SJCRH30 (cell line): ENCODE measurements at regions not wholly inside any gene's neighbourhood (a gene's known extent, or its start where the extent isn't known, plus 50 kb on each side); places are given as distances from the start of the nearest gene placed in this dataset.
"Not testable (repeated sequence)": the region's sequence is repeated elsewhere in the genome, so short reads cannot be mapped to it uniquely, and the experiment has no call there.

Experiments
- DNase-seq, 2 experiments: peaks; one replicate each; pipeline ENCODE4 v3.0.0-alpha.2; 2015 to 2020
- H3K27ac ChIP-seq: fragments of 250-450 bp; sonication (Bioruptor Pico); 2 replicates; pipeline ENCODE4 v1.5.1; 2020; ENCODE audit warnings: mild to moderate bottlenecking, moderate library complexity
- H3K27me3 ChIP-seq: fragments of 250-450 bp; sonication (Bioruptor Pico); 2 replicates; pipeline ENCODE4 v1.5.1; 2020; ENCODE audit warnings: mild to moderate bottlenecking, moderate library complexity
- H3K36me3 ChIP-seq: fragments of 250-450 bp; sonication (Bioruptor Pico); 2 replicates; pipeline ENCODE4 v1.5.1; 2020; ENCODE audit warnings: mild to moderate bottlenecking, moderate library complexity
- H3K4me1 ChIP-seq: fragments of 250-450 bp; sonication (Bioruptor Pico); 2 replicates; pipeline ENCODE4 v1.5.1; 2020; ENCODE audit warnings: mild to moderate bottlenecking, moderate library complexity
- H3K4me3 ChIP-seq: fragments of 250-450 bp; sonication (Bioruptor Pico); 2 replicates; pipeline ENCODE4 v1.5.1; 2020; ENCODE audit warnings: mild to moderate bottlenecking, moderate library complexity
- H3K9me3 ChIP-seq: fragments of 250-450 bp; sonication (Bioruptor Pico); replicated peaks from 2 replicates; pipeline ENCODE4 v1.5.1; 2020; ENCODE audit warnings: mild to moderate bottlenecking, moderate library complexity

- Histone ChIP-seq H3K27ac (no peak overlapping the region), H3K36me3 (no peaks in the 10 kb centered on the region; the same call in 1 of the 2 replicates), H3K9me3 (no peaks in the 10 kb centered on the region), H3K4me3 (no peak overlapping the region), H3K27me3 (no peaks in the 10 kb centered on the region), H3K4me1 (0 out of 2 replicates have a peak, but pooled peaks cover 2% of the 10 kb centered on the region)
- no peak for DNase-seq
These were observed 225.8 kb upstream of the SPRY1 start for GRCh38 chr4:123170843-123171242.

DNA sequence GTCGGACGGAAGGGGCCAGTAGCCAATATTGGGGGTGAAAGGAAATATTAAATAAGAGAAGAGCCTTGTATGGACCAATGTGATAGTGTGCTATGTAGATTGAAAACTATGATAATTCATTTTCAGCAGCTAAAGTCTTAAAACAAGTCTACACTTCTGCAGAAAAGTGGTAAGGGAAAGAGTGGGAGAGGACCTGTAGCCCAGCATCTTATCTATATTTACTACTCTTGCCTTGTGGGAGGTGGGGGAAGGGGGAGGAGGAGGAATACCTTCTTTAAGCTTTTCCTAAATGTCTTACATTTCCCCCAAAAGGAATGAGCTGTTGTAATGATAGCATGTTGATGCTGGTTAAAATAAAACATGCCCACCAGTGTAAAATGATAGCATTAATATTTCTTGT is 220.0 kb upstream of the SPRY1 start:
- Histone ChIP-seq H3K4me3 (no peak overlapping the region), H3K4me1 (no peaks in the 10 kb centered on the region), H3K27me3 (no peaks in the 10 kb centered on the region), H3K27ac (no peak overlapping the region), H3K36me3 (no peaks in the 10 kb centered on the region), H3K9me3 (no peaks in the 10 kb centered on the region)
- no peak for DNase-seq

DNA sequence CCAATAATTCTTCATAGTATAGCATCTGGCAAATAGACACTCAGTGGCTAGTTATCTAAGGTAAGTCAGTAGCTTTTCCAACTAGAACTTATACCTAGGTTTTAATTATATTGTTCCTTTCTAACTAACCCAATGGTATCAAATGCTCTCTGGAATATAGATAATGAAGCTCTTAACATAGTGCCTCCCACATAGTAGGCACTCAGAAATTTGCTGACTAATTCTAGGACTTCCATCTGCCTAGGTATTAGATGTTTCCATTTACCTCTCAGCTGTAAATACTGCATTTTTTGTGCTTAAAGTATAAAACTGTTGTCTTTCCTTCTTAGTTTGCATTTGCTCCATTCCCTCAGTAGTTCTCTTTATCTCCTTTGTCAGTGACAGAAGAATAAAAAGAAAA is 214.3 kb upstream of the SPRY1 start:
- H3K4me3 ChIP-seq: no peak overlapping the region
- no peak overlapping the region for H3K27ac ChIP-seq
- no peaks in the 10 kb centered on the region for H3K9me3 ChIP-seq
- no peaks in the 10 kb centered on the region for H3K27me3 ChIP-seq
- DNase-seq: no peak
- H3K36me3 ChIP-seq: no peaks in the 10 kb centered on the region
- no peaks in the 10 kb centered on the region for H3K4me1 ChIP-seq

DNA sequence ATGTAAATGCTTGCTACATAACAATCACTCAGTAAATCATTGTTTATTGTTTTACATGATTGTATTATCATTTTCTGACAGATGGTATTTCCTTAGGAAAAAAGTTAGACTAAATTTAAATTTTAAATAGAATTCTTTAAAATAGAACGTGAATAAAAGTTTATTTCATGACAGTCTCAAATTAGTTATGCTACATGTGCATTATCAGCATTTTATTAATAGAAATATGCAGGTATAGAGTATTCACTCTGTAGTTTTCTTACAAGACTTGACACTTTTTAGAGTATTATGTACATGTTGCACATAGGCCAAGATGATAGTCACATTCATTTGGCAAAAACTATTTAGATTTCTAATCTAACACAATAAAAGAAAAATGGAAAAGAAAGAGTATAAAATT is 213.3 kb upstream of the SPRY1 start:
- Histone ChIP-seq H3K27me3 (no peaks in the 10 kb centered on the region), H3K4me1 (no peaks in the 10 kb centered on the region), H3K27ac (no peak overlapping the region), H3K9me3 (no peaks in the 10 kb centered on the region), H3K4me3 (no peak overlapping the region), H3K36me3 (no peaks in the 10 kb centered on the region)
- no peak for DNase-seq

DNA sequence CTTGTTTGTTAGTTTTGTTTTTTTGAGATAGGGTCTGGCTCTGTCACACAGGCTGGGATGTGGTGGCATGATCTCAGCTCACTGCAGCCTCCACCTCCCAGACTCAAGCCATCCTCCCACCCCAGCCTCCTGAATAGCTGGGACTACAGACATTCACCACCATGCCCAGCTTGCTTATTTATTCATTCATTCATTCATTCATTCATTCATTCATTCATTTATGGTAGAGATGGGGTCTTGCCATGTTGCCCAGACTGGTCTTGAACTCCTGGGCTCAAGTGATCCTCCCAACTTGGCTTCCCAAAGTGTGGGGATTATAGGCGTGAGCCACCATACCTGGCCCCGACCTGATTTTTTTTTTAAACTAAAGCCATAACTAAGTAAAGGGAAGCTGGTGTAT is 212.8 kb upstream of the SPRY1 start:
- H3K27me3 ChIP-seq, H3K4me1 ChIP-seq, DNase-seq, H3K9me3 ChIP-seq, H3K4me3 ChIP-seq, H3K27ac ChIP-seq, H3K36me3 ChIP-seq: not testable (repeated sequence)

GRCh38 chr4:123186731-123187130 is 209.9 kb upstream of the SPRY1 start:
- Histone ChIP-seq H3K27me3 (no peaks in the 10 kb centered on the region), H3K4me3 (no peak overlapping the region), H3K27ac (no peak overlapping the region), H3K4me1 (peaks cover 12% of the 10 kb centered on the region), H3K36me3 (no peaks in the 10 kb centered on the region), H3K9me3 (no peaks in the 10 kb centered on the region)
- DNase-seq: no peak

- peak in 1 of 2 experiments; percentile 64 for DNase-seq
- H3K4me3 ChIP-seq: no peak overlapping the region
- no peaks in the 10 kb centered on the region for H3K9me3 ChIP-seq
- H3K27me3 ChIP-seq: no peaks in the 10 kb centered on the region
- peak overlapping the region; percentile 47 for H3K27ac ChIP-seq
- no peaks in the 10 kb centered on the region for H3K36me3 ChIP-seq
- peaks cover 12% of the 10 kb centered on the region for H3K4me1 ChIP-seq
These were observed 206.4 kb upstream of the SPRY1 start for GRCh38 chr4:123190176-123190575.

GRCh38 chr4:123191728-123192127 is 204.9 kb upstream of the SPRY1 start:
- Histone ChIP-seq H3K36me3 (no peaks in the 10 kb centered on the region; the same call in 1 of the 2 replicates), H3K4me1 (peaks cover 12% of the 10 kb centered on the region), H3K27ac (no peak overlapping the region), H3K27me3 (no peaks in the 10 kb centered on the region), H3K9me3 (no peaks in the 10 kb centered on the region), H3K4me3 (no peak overlapping the region)
- DNase-seq: no peak

GRCh38 chr4:123193802-123194367 is 202.7 kb upstream of the SPRY1 start:
- H3K27me3 ChIP-seq: no peaks in the 10 kb centered on the region
- H3K4me1 ChIP-seq: peaks cover 12% of the 10 kb centered on the region
- no peaks in the 10 kb centered on the region for H3K9me3 ChIP-seq
- H3K36me3 ChIP-seq: no peaks in the 10 kb centered on the region; the same call in 1 of the 2 replicates
- H3K4me3 ChIP-seq: no peak overlapping the region
- no peak overlapping the region for H3K27ac ChIP-seq
- no peak for DNase-seq

DNA sequence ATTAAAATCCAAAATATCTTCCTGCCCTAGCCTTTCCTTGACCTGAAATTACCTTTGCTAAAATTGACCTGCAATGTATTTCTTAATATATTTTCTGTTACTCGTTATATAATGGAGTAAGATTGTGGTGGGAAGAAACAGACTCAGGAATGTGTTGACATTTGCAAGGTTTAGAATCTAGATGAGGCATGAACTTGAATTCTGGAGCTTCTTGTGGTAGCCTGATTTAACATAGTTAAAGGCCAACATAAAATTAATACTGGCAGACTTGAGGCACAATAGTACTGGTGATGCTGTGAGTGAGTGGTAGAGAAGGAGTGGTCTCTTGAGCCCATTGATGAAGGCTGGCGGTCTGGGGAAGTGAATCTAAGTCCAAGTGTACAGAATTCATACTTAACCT is 197.9 kb upstream of the SPRY1 start:
- Histone ChIP-seq H3K27me3 (no peaks in the 10 kb centered on the region), H3K36me3 (no peaks in the 10 kb centered on the region; the same call in 1 of the 2 replicates), H3K4me1 (no peaks in the 10 kb centered on the region), H3K9me3 (no peaks in the 10 kb centered on the region), H3K4me3 (no peak overlapping the region), H3K27ac (no peak overlapping the region)
- no peak for DNase-seq

DNA sequence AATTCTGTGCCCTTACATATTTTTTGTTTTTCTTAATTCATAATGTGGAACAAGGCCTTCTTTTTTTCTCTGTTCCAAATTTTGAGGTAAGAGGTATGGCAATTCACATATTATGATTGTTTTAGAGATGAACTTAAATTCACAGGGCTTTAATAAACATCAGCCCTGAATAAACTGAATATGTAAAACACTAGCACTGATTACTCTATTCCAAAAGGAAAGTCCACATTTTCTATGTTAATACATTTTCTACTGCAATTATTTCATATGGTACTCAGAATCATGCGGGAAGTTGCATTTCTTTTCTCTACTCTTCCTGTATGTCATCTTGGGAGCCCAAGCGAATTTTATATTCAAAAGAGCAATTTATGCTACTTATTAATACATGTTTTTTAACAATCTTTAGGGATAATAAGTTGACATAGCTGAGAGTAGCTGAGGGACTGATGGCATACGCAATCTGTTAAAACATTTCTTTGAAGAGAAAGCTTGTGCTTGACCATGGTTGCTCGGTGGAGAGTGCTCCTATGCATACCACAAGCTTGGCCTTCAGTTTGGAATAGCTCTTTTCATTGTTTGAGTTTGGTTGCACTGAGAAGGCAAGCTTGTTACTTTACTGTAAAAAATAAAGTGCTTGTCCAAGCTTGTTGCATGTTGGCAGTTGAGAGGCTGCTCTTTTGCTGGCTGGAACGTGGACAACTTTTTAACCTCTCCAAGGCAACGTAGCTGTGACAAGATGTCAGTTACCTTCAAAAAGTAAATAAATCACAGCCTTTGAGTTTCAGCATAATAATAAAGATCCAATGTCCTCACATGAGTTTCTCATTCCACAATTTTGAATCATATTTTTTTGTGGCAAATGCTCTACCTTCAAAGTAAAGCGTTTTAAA is 196.3 kb upstream of the SPRY1 start:
- Histone ChIP-seq H3K27me3 (no peaks in the 10 kb centered on the region), H3K9me3 (no peaks in the 10 kb centered on the region), H3K27ac (no peak overlapping the region), H3K4me3 (no peak overlapping the region), H3K36me3 (no peaks in the 10 kb centered on the region; the same call in 1 of the 2 replicates), H3K4me1 (no peaks in the 10 kb centered on the region)
- no peak for DNase-seq

- Histone ChIP-seq H3K9me3 (no peaks in the 10 kb centered on the region), H3K27ac (no peak overlapping the region), H3K4me1 (peaks cover 4% of the 10 kb centered on the region; the same call in 1 of the 2 replicates), H3K36me3 (no peaks in the 10 kb centered on the region), H3K4me3 (no peak overlapping the region), H3K27me3 (no peaks in the 10 kb centered on the region)
- no peak for DNase-seq
These were observed 191.9 kb upstream of the SPRY1 start for GRCh38 chr4:123204737-123205136.

GRCh38 chr4:123206016-123206415 is 190.6 kb upstream of the SPRY1 start:
- no peaks in the 10 kb centered on the region for H3K9me3 ChIP-seq
- peaks cover 4% of the 10 kb centered on the region; the same call in 1 of the 2 replicates for H3K4me1 ChIP-seq
- DNase-seq: no peak
- H3K27me3 ChIP-seq: no peaks in the 10 kb centered on the region
- H3K36me3 ChIP-seq: no peaks in the 10 kb centered on the region
- no peak overlapping the region for H3K27ac ChIP-seq
- H3K4me3 ChIP-seq: no peak overlapping the region

- no peaks in the 10 kb centered on the region for H3K9me3 ChIP-seq
- no peaks in the 10 kb centered on the region for H3K27me3 ChIP-seq
- H3K36me3 ChIP-seq: no peaks in the 10 kb centered on the region
- no peak overlapping the region for H3K4me3 ChIP-seq
- no peak for DNase-seq
- H3K27ac ChIP-seq: no peak overlapping the region
- peaks cover 4% of the 10 kb centered on the region; the same call in 1 of the 2 replicates for H3K4me1 ChIP-seq
These were observed 187.2 kb upstream of the SPRY1 start for GRCh38 chr4:123209436-123209835.

DNA sequence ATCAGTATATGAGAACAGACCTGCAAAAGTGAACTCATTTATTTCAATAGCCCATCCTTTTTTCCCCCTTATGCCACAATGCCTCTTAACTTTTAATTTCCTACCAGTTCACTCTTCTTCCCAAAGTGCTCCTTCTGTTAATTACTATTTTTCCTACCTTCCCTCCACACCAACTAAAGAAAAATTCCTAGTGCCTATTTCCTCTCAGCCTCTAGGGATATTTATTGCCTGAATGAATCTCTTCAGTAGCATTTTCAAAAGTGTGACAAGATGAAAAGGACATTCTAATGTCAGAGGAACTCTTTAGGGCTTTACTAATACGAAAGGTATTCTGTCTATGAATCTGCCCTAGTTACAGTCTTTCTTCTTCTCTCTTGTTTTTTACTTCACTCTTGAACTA is 181.1 kb upstream of the SPRY1 start:
- no peak for DNase-seq
- H3K27ac ChIP-seq: no peak overlapping the region

More for the DNA sequence above, 181.1 kb upstream of the SPRY1 start:
- no peak overlapping the region for H3K4me3 ChIP-seq
- no peaks in the 10 kb centered on the region for H3K36me3 ChIP-seq
- H3K4me1 ChIP-seq: peaks cover 6% of the 10 kb centered on the region; the same call in 1 of the 2 replicates
- H3K9me3 ChIP-seq: no peaks in the 10 kb centered on the region
- no peaks in the 10 kb centered on the region for H3K27me3 ChIP-seq
